HG02938 (cell line): ENCODE measurements at regions not wholly inside any gene's neighbourhood (a gene's known extent, or its start where the extent isn't known, plus 50 kb on each side); places are given as distances from the start of the nearest gene placed in this dataset.

ENCODE experiments used
- ATAC-seq: cut with Tn5 transposase; IDR thresholded peaks from one replicate; pipeline ENCODE4 v1.9.1; 2021; ENCODE audit warnings: mild to moderate bottlenecking, moderate library complexity; ENCODE audit not compliant: unreplicated experiment

GRCh38 chr7:121810831-121811672 lies 61.9 kb upstream of the PTPRZ1 start:
- no peak for ATAC-seq

DNA sequence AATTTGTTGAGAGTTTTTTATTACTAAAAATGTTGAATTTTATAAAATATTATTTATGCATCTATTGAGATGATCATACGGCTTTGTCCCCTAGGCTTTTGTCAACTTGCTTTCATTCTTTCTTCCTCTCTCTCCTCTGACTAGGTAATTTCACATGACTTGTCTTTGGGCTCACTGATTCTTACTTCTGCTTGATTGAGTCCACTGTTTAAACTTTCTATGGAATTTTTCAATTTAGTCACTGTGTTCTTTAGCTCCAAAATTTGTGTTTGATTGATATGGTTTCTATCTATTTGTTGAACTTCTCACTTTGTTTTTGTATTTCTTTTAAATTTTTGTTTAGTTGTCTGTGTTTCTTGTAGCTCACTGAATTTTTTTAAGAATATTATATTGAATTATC lies 65.9 kb upstream of the PTPRZ1 start:
- ATAC-seq = no peak

- ATAC-seq = no peak
Observed at GRCh38 chr7:121803039-121803438, 69.9 kb upstream of the PTPRZ1 start.

DNA sequence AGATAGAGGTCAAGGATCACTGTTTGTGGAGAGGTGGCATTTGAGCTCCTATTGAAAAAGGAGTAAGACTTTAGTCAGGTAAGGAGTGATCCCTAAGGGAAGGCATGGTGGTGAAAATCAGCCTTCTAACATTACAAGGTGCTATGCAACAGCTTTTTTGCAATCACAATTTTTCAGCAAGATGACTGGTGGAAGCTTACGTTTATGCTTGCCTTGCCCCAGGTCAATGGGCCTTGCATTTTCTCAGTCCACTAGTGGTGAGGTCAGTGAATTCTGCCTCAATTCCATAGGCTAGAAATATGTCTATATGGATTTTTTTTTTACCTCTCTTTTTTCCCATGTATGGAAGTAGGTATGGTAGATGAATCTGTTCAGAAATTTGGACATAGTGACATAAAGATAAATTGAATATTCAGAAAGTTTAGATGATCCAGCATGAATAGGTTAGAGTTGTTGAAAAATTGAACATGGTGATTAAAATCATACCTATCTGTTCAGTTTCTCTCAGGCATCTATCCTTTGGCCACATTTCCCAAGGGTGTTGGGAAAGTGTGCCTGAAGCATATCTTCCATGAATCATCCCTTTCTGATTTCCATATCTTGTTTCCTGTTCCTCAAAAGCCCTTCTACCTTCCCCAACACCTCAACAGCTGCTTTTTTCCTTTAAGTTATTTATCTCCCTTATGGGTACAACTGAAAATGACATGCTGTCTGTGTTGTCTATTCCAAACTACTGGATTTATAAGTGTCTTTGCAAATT lies 71.9 kb upstream of the PTPRZ1 start:
- ATAC-seq = no peak

GRCh38 chr7:121798896-121799295 lies 74.1 kb upstream of the PTPRZ1 start:
- no peak for ATAC-seq

DNA sequence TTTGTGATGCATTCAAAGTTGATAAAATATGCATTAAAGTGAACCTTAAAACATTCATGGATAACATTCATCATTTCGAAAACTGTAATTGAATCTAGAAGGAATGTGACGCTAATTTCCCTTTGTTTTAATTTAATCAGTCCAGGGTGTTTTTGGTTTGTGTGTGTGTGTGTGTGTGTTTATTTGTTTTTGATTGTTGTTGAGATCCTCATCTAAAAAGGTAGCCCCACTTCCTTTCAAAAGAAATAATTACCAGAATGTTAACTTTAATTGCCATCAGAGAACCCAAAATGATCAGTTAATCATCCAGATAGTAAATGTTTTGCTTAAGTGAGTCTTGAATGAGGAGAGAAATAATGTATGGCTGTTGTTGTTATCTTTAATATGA lies 74.5 kb upstream of the PTPRZ1 start:
- no peak for ATAC-seq

- no peak for ATAC-seq
Observed at GRCh38 chr7:121797657-121798452, 75.1 kb upstream of the PTPRZ1 start.

GRCh38 chr7:121796936-121797656 lies 75.9 kb upstream of the PTPRZ1 start:
- no peak for ATAC-seq

GRCh38 chr7:121796381-121796780 lies 76.6 kb upstream of the PTPRZ1 start:
- no peak for ATAC-seq

DNA sequence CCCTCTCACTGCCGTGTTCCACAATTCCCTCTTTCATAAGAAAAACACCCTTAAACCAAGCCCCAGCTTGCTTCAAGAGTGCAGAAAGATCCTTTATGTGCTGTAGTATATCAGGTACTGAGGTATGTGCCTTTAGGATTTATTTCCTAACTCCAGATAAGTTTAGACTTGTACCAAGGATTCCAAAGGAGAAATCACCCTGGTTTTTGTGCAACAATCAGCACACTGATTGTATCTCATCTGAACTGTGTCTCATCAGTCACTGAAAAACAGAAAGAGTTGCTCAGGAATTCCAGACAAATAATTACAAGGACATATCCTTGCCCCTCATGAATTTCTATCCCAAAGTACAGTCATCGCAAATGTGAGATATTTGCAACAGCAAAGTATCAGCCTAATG lies 77.2 kb upstream of the PTPRZ1 start:
- ATAC-seq = no peak

DNA sequence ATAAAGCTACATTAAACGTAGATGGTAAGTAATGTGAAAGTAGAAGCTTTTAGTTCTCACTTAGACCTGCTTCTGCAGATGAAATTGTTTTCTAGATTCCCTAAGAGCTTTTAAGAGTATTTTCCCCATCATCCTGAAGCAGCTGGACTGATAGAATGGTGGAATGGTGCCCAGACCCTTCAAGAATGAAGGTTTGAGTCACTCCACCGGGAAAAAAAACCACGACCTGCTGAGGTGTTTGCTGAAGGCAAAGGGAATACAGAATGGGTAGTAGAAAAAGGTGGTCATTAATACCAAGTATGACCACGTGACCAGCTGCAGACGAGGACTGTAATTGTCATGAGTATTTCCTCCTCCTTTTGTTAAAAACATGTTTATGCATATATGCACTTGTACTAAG lies 79.2 kb upstream of the PTPRZ1 start:
- no peak for ATAC-seq

DNA sequence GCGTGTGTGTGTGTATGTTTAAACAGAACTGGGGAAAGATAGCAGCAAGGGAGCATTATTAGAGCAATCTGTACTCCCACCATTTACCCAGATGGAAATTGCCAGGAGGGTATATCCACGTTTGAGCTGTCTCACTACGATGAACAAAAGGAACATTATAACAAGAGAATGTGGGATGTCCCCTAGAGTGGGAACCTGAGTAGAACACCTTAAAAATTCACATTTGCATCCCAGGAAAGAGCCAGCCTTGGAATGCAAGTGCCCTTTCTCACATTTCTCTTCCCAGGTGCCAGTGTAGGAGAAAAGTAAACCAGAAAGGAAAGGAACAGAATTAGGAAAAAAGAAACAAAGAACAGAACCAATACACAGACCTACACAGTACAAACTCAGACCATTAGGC lies 95.3 kb upstream of the PTPRZ1 start:
- no peak for ATAC-seq

- ATAC-seq = no peak
Observed at GRCh38 chr7:121774563-121774962, 98.4 kb upstream of the PTPRZ1 start.

DNA sequence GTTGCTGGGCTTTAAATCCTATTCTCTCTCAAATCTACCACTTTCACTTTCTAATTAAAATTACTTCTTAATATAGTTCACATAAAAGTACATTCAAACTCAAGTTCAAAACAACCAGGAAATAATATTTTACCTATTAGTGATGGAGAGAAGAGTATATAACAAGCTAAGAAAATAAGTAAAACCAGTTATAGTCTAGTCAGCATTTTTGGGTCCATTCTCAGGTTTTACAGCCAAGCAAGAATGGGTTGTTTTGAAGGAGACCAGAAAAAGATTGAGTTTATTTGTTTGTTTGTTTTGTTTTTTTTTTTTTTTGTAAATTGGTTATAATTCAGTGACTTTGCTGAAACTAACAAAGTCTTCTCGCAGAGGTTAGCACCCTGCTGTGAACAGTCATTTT lies 106.3 kb upstream of the PTPRZ1 start:
- no peak for ATAC-seq

GRCh38 chr7:121761399-121761798 lies 111.6 kb upstream of the PTPRZ1 start:
- no peak for ATAC-seq

DNA sequence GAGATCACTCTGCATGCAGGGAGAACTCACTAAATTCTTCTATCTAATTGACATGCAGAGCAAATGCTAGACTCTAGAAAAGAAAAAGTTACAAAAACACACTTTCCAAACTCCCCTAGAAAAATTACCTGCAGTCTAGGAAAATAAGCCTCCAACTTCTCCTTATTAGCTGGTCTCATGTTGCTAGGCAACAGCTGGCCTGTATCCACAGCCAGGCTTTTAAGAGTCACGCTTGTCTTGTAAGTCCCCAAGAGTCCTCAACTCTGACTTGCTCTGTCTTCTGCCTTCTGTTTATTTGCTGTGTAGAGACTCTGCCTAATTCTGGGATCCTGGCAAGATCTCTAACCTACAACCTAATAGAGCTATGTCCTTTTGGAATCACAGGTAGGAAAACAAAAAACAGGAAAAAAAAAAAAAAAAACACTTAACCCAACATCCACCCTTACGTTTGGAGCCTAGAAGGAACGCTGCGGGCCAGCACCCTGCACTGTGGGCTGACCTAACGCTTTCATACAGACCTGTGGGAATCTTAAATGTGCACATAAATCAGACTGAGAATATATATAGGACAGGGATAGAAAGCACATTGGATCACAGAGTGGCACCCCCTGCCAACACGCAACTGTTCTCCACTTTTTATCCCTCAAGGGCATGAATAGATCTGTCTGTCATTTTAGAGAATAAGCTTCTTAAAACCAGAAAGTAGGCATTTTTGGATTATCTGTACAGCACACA lies 117.0 kb upstream of the PTPRZ1 start:
- no peak for ATAC-seq

DNA sequence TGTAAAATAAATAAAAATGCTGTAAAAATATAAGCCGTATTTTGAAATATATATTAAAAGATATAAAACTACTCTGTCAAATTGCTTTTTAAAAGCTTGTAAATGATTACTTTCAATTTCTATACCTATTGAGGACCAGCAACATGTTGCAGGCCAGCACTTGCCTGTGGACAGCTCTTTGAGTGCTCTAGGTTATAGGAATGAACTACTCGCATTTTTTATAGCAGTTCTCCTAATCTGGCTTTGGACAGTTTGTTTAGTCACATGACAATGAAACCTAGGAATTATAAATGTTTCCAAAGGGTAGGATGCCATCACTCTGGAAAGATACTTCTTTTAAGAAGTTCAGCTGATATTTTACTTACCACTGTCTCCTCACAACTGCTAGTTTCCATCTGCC lies 117.7 kb upstream of the PTPRZ1 start:
- no peak for ATAC-seq

- ATAC-seq = no peak
Observed at GRCh38 chr7:121753944-121754343, 119.0 kb upstream of the PTPRZ1 start.

- ATAC-seq = no peak
Observed at GRCh38 chr7:121752706-121753105, 120.3 kb upstream of the PTPRZ1 start.

- no peak for ATAC-seq
Observed at GRCh38 chr7:121748546-121748945, 124.4 kb upstream of the PTPRZ1 start.
